ENCODE measurements at regions not wholly inside any gene's neighbourhood (a gene's known extent, or its start where the extent isn't known, plus 50 kb on each side); places are given as distances from the start of the nearest gene placed in this dataset.

DNA sequence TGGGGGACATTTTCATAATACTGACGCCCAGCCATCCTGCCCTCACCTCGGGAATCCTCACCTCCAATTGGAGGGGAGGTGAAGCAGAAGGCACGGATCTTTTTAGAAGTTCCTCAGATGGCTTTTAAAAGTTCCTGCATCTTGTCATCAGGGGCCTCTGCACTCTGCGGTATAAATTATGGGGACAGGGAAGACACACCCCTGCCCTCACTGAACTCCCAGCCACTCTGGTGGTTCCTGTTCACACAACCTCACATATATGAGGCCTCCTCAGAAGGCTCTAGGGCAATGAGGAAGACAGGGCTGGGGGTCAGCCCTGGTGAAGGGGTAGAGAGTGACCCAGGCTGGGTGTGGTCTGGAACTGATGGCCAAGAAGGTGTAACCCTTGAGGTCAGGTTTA is 187.0 kb downstream of the SOD2 start:
- ChIA-PET POLR2A (no interaction called here), CTCF (ENCODE audit: low intra/inter-chr PET ratio) (no interaction called here)
- H3K79me2 ChIP-seq (ENCODE audit: control insufficient read depth, insufficient read depth, low read length), result no peaks in the 10 kb centered on the region
- no TSS peak for BruUV-seq (replicated peaks)
- H3K9me1 ChIP-seq (ENCODE audit: control insufficient read depth, insufficient read depth, low read length), result no peaks in the 10 kb centered on the region
- H3K4me3 ChIP-seq, result no peak overlapping the region
- H2AFZ ChIP-seq (ENCODE audit: low read depth, low read length), result no peak overlapping the region
- DNase-seq (ENCODE audit: extremely low read depth in 1 of 4, low spot score in 3 of 4) (no peak), FAIRE-seq (no peak), ATAC-seq (0 out of 3 replicates have a peak, but pooled peaks have one; percentile 27)
- in situ Hi-C loops (cut with MboI) (no loop called here), intact Hi-C loops (cut with micrococcal nuclease) (no loop called here)
- H3K4me1 ChIP-seq (replicated peaks in 1 of 2; ENCODE audit: control insufficient read depth in 2 of 2, insufficient read depth in 2 of 2, low read length in 2 of 2), result peaks cover 2 to 3% of the 10 kb centered on the region in 2 experiments; a peak in 2 of 5 replicates
- no peak overlapping the region for H3K9ac ChIP-seq (ENCODE audit: insufficient read depth in 1 of 2, low read depth in 2 of 2, low read length in 2 of 2)
- H3K36me3 ChIP-seq (ENCODE audit: control insufficient read depth, insufficient read depth, low read length), result no peaks in the 10 kb centered on the region
- 0% methylated on average over 4 of the region's 4 CpGs for WGBS (ENCODE audit: insufficient coverage, low coverage, missing lambda C conversion rate)
- 0 out of 2 replicates have a peak, but pooled peaks cover 3% of the 10 kb centered on the region for H3K9me3 ChIP-seq (replicated peaks; ENCODE audit: control insufficient read depth, insufficient read depth, low read depth, low read length)
- H3K4me2 ChIP-seq (ENCODE audit: insufficient read depth, low read length), result no peak overlapping the region
- TF ChIP-seq, protein P1, sequence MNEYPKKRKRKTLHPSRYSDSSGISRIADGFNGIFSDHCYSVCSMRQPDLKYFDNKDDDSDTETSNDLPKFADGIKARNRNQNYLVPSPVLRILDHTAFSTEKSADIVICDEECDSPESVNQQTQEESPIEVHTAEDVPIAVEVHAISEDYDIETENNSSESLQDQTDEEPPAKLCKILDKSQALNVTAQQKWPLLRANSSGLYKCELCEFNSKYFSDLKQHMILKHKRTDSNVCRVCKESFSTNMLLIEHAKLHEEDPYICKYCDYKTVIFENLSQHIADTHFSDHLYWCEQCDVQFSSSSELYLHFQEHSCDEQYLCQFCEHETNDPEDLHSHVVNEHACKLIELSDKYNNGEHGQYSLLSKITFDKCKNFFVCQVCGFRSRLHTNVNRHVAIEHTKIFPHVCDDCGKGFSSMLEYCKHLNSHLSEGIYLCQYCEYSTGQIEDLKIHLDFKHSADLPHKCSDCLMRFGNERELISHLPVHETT (CRISPR knock-in tag; conservative IDR thresholded peaks at IDR 0.05 in 1 of 2, IDR thresholded peaks at IDR 0.05 in 1 of 2), result no peak
- TF ChIP-seq CHCHD3 (CRISPR knock-in tag; IDR thresholded peaks at IDR 0.05) (no peak), SRSF9 (IDR thresholded peaks at IDR 0.05; ENCODE audit: borderline replicate concordance, low read depth, low read length) (no peak)
- no peaks in the 10 kb centered on the region; the same call in 1 of the 2 replicates for H4K20me1 ChIP-seq (replicated peaks; ENCODE audit: control insufficient read depth, insufficient read depth, low read length)
- H3K27me3 ChIP-seq (ENCODE audit: control insufficient read depth in 2 of 2, insufficient read depth in 2 of 2, low read length in 2 of 2), result peaks cover 10 to 45% of the 10 kb centered on the region in 2 experiments
- H3K27ac ChIP-seq (ENCODE audit: extremely low read depth, low read depth, low read length), result no peak overlapping the region

Data from K562 (cell line).